IMR-90 (cell line): ENCODE measurements at regions not wholly inside any gene's neighbourhood (a gene's known extent, or its start where the extent isn't known, plus 50 kb on each side); places are given as distances from the start of the nearest gene placed in this dataset.

Source experiments
- ATAC-seq: fragments of 200-7000 bp; cut with Tn5 transposase; 2 replicates; pipeline ENCODE4 v1.9.1; 2020; ENCODE audit warnings: low read depth, mild to moderate bottlenecking, moderate library complexity
- BruUV-seq: library from RNA; stranded (reverse); fragments of 400-500 nt; replicated peaks from 2 replicates; lab custom pipeline; 2021; lab: Mats Ljungman, UMichigan
- CTCF ChIA-PET: fragments of 300-600 bp; formaldehyde crosslinking; extraction: SDS; loops from one replicate; lab custom pipeline; 2021; ENCODE audit warnings: antibody characterized with exemption; lab: Yijun Ruan, JAX
- POLR2A ChIA-PET: fragments of 300-600 bp; sonication (Branson Sonifier 250); formaldehyde crosslinking; loops from one replicate; lab custom pipeline; 2022; ENCODE audit warnings: antibody characterized with exemption; ENCODE audit not compliant: unreplicated experiment; lab: Charles Lee
- DNase-seq: peaks from one replicate; pipeline ENCODE4 v3.0.0; 2013
- H2AFZ ChIP-seq: replicated peaks from 2 replicates; pipeline ENCODE3; 2013; ENCODE audit warnings: low read length, mild to moderate bottlenecking; ENCODE audit not compliant: poor library complexity
- H2AK5ac ChIP-seq: 2 replicates; pipeline ENCODE4 v1.6.1; 2013; ENCODE audit warnings: low read depth, low read length, inconsistent platforms
- H2AK9ac ChIP-seq: replicated peaks from 2 replicates; pipeline ENCODE3; 2013; ENCODE audit warnings: mild to moderate bottlenecking, low read depth, low read length, moderate library complexity; ENCODE audit not compliant: poor library complexity
- H2BK120ac ChIP-seq: 2 replicates; pipeline ENCODE4 v1.6.1; 2013; ENCODE audit warnings: low read depth, low read length, inconsistent platforms
- H2BK15ac ChIP-seq: 3 replicates; pipeline ENCODE4 v1.6.1; 2013; ENCODE audit warnings: low read depth, low read length, inconsistent platforms
- H2BK20ac ChIP-seq: 2 replicates; pipeline ENCODE4 v1.6.1; 2013; ENCODE audit warnings: low read depth, mild to moderate bottlenecking, inconsistent platforms, low read length, moderate library complexity
- H2BK5ac ChIP-seq: 2 replicates; pipeline ENCODE4 v1.6.1; 2013; ENCODE audit warnings: mild to moderate bottlenecking, low read depth, low read length, inconsistent platforms; ENCODE audit not compliant: poor library complexity, severe bottlenecking
- H3K14ac ChIP-seq: replicated peaks from 2 replicates; pipeline ENCODE4 v1.6.1; 2013; ENCODE audit warnings: low read depth, low read length, inconsistent platforms
- H3K18ac ChIP-seq: 2 replicates; pipeline ENCODE4 v1.6.1; 2013; ENCODE audit warnings: low read depth, low read length, control low read depth
- H3K23ac ChIP-seq: 2 replicates; pipeline ENCODE4 v1.6.1; 2013; ENCODE audit warnings: low read depth, low read length, inconsistent platforms
- H3K27ac ChIP-seq: 2 replicates; pipeline ENCODE4 v1.5.1; 2013; ENCODE audit warnings: mild to moderate bottlenecking, control low read depth, low read length; ENCODE audit not compliant: insufficient read depth
- H3K27me3 ChIP-seq: 2 replicates; pipeline ENCODE4 v1.6.1; 2013; ENCODE audit warnings: low read length; ENCODE audit not compliant: control insufficient read depth, insufficient read depth
- H3K36me3 ChIP-seq: 2 replicates; pipeline ENCODE4 v1.6.1; 2013; ENCODE audit warnings: low read length, mixed read lengths; ENCODE audit not compliant: control insufficient read depth, insufficient read depth
- H3K4ac ChIP-seq: 2 replicates; pipeline ENCODE4 v1.6.1; 2013; ENCODE audit warnings: low read depth, low read length, inconsistent platforms
- H3K4me1 ChIP-seq: 2 replicates; pipeline ENCODE4 v1.6.1; 2013; ENCODE audit warnings: low read length, mixed read lengths; ENCODE audit not compliant: control insufficient read depth, insufficient read depth
- H3K4me2 ChIP-seq: 2 replicates; pipeline ENCODE4 v1.6.1; 2013; ENCODE audit warnings: low read depth, mild to moderate bottlenecking, control low read depth, low read length, moderate library complexity
- H3K4me3 ChIP-seq: 2 replicates; pipeline ENCODE4 v1.5.1; 2013; ENCODE audit warnings: low read depth, mild to moderate bottlenecking, control low read depth, low read length, moderate library complexity; ENCODE audit not compliant: insufficient read depth
- H3K56ac ChIP-seq: 2 replicates; pipeline ENCODE4 v1.6.1; 2013; ENCODE audit warnings: low read length, inconsistent platforms; ENCODE audit not compliant: insufficient read depth; ENCODE audit errors: extremely low read depth
- H3K79me1 ChIP-seq, 2 experiments: 2 replicates each; pipeline ENCODE4 v1.6.1; 2013; ENCODE audit warnings: low read length in 2 of 2, inconsistent platforms in 1 of 2, low read depth in 1 of 2
- H3K9ac ChIP-seq: 2 replicates; pipeline ENCODE4 v1.6.1; 2013; ENCODE audit warnings: low read depth, low read length, control low read depth
- H3K9me1 ChIP-seq: 2 replicates; pipeline ENCODE4 v1.6.1; 2013; ENCODE audit warnings: low read length, inconsistent platforms; ENCODE audit not compliant: insufficient read depth
- H3K9me3 ChIP-seq: 2 replicates; pipeline ENCODE4 v1.6.1; 2013; ENCODE audit warnings: low read length; ENCODE audit not compliant: control insufficient read depth, insufficient read depth
- H4K20me1 ChIP-seq: 2 replicates; pipeline ENCODE4 v1.6.1; 2013; ENCODE audit warnings: low read length, inconsistent platforms; ENCODE audit not compliant: insufficient read depth
- H4K5ac ChIP-seq: 2 replicates; pipeline ENCODE4 v1.6.1; 2013; ENCODE audit warnings: mild to moderate bottlenecking, low read depth, low read length, control low read depth
- H4K8ac ChIP-seq, 2 experiments: 2 replicates each; pipeline ENCODE4 v1.6.1; 2013; ENCODE audit warnings: low read depth in 2 of 2, low read length in 2 of 2, control low read depth in 1 of 2, inconsistent platforms in 1 of 2
- H4K91ac ChIP-seq: 2 replicates; pipeline ENCODE4 v1.6.1; 2013; ENCODE audit warnings: low read depth, low read length, inconsistent platforms; ENCODE audit not compliant: insufficient read depth
- NFE2L2 ChIP-seq: fragments of 150-350 bp; IDR thresholded peaks from 2 replicates; pipeline ENCODE4 v1.6.1; 2016; ENCODE audit warnings: low read depth, mild to moderate bottlenecking, low read length
- RFX5 ChIP-seq: IDR thresholded peaks from 2 replicates; pipeline ENCODE4 v1.8.0; 2012; ENCODE audit warnings: low read depth, mild to moderate bottlenecking, low read length, moderate library complexity
- WGBS, 2 experiments: methylation state at CpG; one replicate each; pipeline versions ENCODE4 v1.1.5 to v1.1.7; 2013; ENCODE audit warnings: missing lambda C conversion rate in 2 of 2; ENCODE audit not compliant: insufficient read length in 1 of 2; ENCODE audit errors: extremely low coverage in 2 of 2; 5-methylcytosine and 5-hydroxymethylcytosine counted together
- dilution Hi-C: fragments of 300-500 bp; cut with HindIII; formaldehyde crosslinking; loops from one replicate; pipeline ENCODE4 v1.14.3; 2018; ENCODE audit warnings: low sequenced_read_pairs; ENCODE audit not compliant: unreplicated experiment
- in situ Hi-C: fragments of 300-500 bp; cut with MboI; formaldehyde crosslinking; loops from 3 replicates; pipeline ENCODE4 v1.14.3; 2019; ENCODE audit warnings: low sequenced_read_pairs, inconsistent platforms, mixed read lengths
- intact Hi-C: fragments of 100-400 bp; cut with micrococcal nuclease; formaldehyde crosslinking; loops from 2 replicates; pipeline ENCODE4 v1.10.0; 2022

GRCh38 chr1:195686764-195687163 is 921.5 kb downstream of the KCNT2 start:
- BruUV-seq, result no TSS peak
- Histone ChIP-seq H3K9me1 (no peaks in the 10 kb centered on the region), H3K4ac (no peak overlapping the region), H3K9me3 (no peaks in the 10 kb centered on the region), H2AK5ac (no peak overlapping the region), H4K5ac (no peak overlapping the region), H4K20me1 (no peaks in the 10 kb centered on the region), H3K4me2 (no peak overlapping the region), H3K27ac (no peak overlapping the region), H2BK5ac (no peak overlapping the region), H3K36me3 (no peaks in the 10 kb centered on the region), H3K27me3 (no peaks in the 10 kb centered on the region), H3K4me1 (no peaks in the 10 kb centered on the region), H2AK9ac (no peak overlapping the region), H3K4me3 (no peak overlapping the region), H3K23ac (no peak overlapping the region), H3K79me1 (no peaks in the 10 kb centered on the region), H2BK120ac (no peak overlapping the region), H3K9ac (no peak overlapping the region), H3K56ac (no peak overlapping the region), H2BK15ac (no peak overlapping the region), H3K18ac (no peak overlapping the region), H4K8ac (no peak overlapping the region), H2BK20ac (no peak overlapping the region), H3K14ac (no peak overlapping the region), H2AFZ (no peak overlapping the region), H4K91ac (no peak overlapping the region)
- ATAC-seq (no peak), DNase-seq (no peak)
- no CpG with 5 or more reads among the region's 3 CpGs for WGBS, 2 experiments
- dilution Hi-C loops, result no loop called here
- TF ChIP-seq RFX5 (no peak), NFE2L2 (no peak)
- in situ Hi-C loops, result no loop called here
- CTCF ChIA-PET, result no interaction called here
- POLR2A ChIA-PET, result no interaction called here
- intact Hi-C loops, result no loop called here
